ENCODE measurements at regions not wholly inside any gene's neighbourhood (a gene's known extent, or its start where the extent isn't known, plus 50 kb on each side); places are given as distances from the start of the nearest gene placed in this dataset.

DNA sequence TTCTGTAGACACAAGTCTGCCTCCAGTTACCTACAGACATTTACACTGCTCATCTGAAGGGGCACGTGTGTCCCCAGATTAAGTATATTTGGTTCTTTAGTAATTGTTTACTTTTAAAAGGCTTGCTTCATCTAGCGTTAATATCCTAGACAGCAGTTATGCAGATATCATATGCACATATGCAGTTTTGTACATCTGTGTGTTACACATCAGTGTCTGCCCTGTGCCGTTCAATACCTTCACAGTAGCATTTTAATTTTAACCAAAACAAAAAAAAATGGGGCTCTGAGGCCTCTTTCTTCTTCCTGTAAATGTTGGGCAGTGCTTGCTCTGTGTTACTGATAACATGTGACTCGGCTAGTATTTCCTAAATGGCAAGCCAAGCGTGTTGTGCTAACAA lies 331.4 kb upstream of the MGMT start:
- Histone ChIP-seq H3K9me2 (replicated peaks; ENCODE audit: low read length) (no peaks in the 10 kb centered on the region), H3K4me1 (ENCODE audit: insufficient read depth, low read length) (no peaks in the 10 kb centered on the region), H3K36me3 (ENCODE audit: low read depth, low read length) (no peaks in the 10 kb centered on the region), H3F3A (ENCODE audit: low read length, unreplicated experiment) (no peaks in the 10 kb centered on the region), H3K4me3 (ENCODE audit: low read length) (no peak overlapping the region), H3K79me2 (ENCODE audit: low read length) (no peaks in the 10 kb centered on the region), H4K20me1 (ENCODE audit: low read length) (no peaks in the 10 kb centered on the region), H3K4me2 (ENCODE audit: low read length) (no peak overlapping the region), H2AFZ (ENCODE audit: low read length) (no peak overlapping the region), H3K27me3 (ENCODE audit: low read length) (no peaks in the 10 kb centered on the region), H3K27ac (ENCODE audit: low read length) (no peak overlapping the region), H3K9ac (ENCODE audit: low read length) (no peak overlapping the region), H3K9me3 (ENCODE audit: low read length) (no peaks in the 10 kb centered on the region)
- TF ChIP-seq, protein P1, sequence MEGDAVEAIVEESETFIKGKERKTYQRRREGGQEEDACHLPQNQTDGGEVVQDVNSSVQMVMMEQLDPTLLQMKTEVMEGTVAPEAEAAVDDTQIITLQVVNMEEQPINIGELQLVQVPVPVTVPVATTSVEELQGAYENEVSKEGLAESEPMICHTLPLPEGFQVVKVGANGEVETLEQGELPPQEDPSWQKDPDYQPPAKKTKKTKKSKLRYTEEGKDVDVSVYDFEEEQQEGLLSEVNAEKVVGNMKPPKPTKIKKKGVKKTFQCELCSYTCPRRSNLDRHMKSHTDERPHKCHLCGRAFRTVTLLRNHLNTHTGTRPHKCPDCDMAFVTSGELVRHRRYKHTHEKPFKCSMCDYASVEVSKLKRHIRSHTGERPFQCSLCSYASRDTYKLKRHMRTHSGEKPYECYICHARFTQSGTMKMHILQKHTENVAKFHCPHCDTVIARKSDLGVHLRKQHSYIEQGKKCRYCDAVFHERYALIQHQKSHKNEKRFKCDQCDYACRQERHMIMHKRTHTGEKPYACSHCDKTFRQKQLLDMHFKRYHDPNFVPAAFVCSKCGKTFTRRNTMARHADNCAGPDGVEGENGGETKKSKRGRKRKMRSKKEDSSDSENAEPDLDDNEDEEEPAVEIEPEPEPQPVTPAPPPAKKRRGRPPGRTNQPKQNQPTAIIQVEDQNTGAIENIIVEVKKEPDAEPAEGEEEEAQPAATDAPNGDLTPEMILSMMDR (conservative IDR thresholded peaks at IDR 0.05; ENCODE audit: low read depth, low read length), result no peak
- no peak for TF ChIP-seq EZH2 (IDR thresholded peaks at IDR 0.05; ENCODE audit: low read length, unreplicated experiment)
- no peak for TF ChIP-seq EZH2phosphoT487 (IDR thresholded peaks at IDR 0.05; ENCODE audit: borderline replicate concordance, low read length)
- CTCF ChIA-PET, result no interaction called here
- intact Hi-C loops (cut with micrococcal nuclease), result no loop called here
- ATAC-seq, result no peak
- DNase-seq, result no peak
- POLR2A ChIA-PET (ENCODE audit: unreplicated experiment), result no interaction called here
- BruUV-seq (replicated peaks), result no TSS peak

DNA sequence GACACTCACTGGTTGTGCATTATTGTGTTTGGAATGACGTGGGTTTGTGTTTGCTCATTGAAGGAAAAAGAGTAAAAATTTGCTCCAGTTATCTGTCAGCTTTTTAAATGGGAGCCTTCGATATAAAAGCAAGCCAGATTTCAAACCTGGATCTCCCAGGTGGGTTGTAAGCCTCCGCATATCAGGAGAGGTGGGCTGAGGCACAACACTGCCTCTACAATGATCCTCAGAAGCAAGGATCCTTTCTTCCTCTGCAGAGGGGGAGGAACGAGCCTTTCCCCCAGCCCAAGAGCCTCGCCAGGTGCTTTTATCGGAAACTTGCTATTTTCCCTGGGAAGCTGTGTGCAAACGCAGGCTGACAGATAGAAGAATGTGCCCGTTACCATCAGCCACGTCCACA lies 331.0 kb upstream of the MGMT start:
- no peaks in the 10 kb centered on the region for H3K9me3 ChIP-seq (ENCODE audit: low read length)
- H2AFZ ChIP-seq (ENCODE audit: low read length), result no peak overlapping the region
- no peak overlapping the region for H3K4me2 ChIP-seq (ENCODE audit: low read length)
- H3K4me3 ChIP-seq (ENCODE audit: low read length), result no peak overlapping the region
- no peak for ATAC-seq
- DNase-seq, result no peak
- H3K27ac ChIP-seq (ENCODE audit: low read length), result no peak overlapping the region
- H3K9ac ChIP-seq (ENCODE audit: low read length), result no peak overlapping the region
- no peak for TF ChIP-seq EZH2phosphoT487 (IDR thresholded peaks at IDR 0.05; ENCODE audit: borderline replicate concordance, low read length)
- TF ChIP-seq, protein P1 (conservative IDR thresholded peaks at IDR 0.05; ENCODE audit: low read depth, low read length), result no peak
- no peaks in the 10 kb centered on the region for H3F3A ChIP-seq (ENCODE audit: low read length, unreplicated experiment)
- no peaks in the 10 kb centered on the region for H4K20me1 ChIP-seq (ENCODE audit: low read length)
- H3K79me2 ChIP-seq (ENCODE audit: low read length), result no peaks in the 10 kb centered on the region
- no peaks in the 10 kb centered on the region for H3K9me2 ChIP-seq (replicated peaks; ENCODE audit: low read length)
- H3K4me1 ChIP-seq (ENCODE audit: insufficient read depth, low read length), result no peaks in the 10 kb centered on the region
- intact Hi-C loops (cut with micrococcal nuclease), result no loop called here
- H3K36me3 ChIP-seq (ENCODE audit: low read depth, low read length), result no peaks in the 10 kb centered on the region
- no peaks in the 10 kb centered on the region for H3K27me3 ChIP-seq (ENCODE audit: low read length)
- ChIA-PET CTCF (no interaction called here), POLR2A (ENCODE audit: unreplicated experiment) (no interaction called here)
- no TSS peak for BruUV-seq (replicated peaks)

DNA sequence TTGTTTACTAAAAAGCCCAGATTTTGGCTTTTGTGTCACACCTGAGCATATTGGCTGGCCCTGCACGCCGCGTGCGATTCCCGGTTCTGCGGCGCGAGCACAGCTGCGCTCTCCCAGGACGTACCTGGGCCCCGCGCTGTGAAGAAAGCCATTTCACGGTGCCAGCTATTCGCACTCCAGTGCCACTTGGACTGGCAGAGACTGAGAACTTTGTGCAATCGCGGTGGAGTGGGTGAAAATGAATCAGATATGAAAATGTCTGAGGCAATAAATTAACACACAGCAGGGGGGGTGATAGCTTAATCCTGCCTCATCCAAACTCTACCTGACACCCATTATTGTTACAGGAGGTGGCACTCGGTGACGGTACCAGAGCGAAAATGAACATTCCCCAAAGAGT lies 330.1 kb upstream of the MGMT start:
- H3K9ac ChIP-seq (ENCODE audit: low read length), result no peak overlapping the region
- H3K27ac ChIP-seq (ENCODE audit: low read length), result no peak overlapping the region
- no peak overlapping the region for H2AFZ ChIP-seq (ENCODE audit: low read length)
- no peak for TF ChIP-seq EZH2 (IDR thresholded peaks at IDR 0.05; ENCODE audit: low read length, unreplicated experiment)
- TF ChIP-seq, protein P1 (conservative IDR thresholded peaks at IDR 0.05; ENCODE audit: low read depth, low read length), result no peak
- TF ChIP-seq EZH2phosphoT487 (IDR thresholded peaks at IDR 0.05; ENCODE audit: borderline replicate concordance, low read length), result no peak
- H3K9me3 ChIP-seq (ENCODE audit: low read length), result no peaks in the 10 kb centered on the region
- H3K9me2 ChIP-seq (replicated peaks; ENCODE audit: low read length), result no peaks in the 10 kb centered on the region
- no TSS peak for BruUV-seq (replicated peaks)
- H3K4me2 ChIP-seq (ENCODE audit: low read length), result no peak overlapping the region
- H3K4me1 ChIP-seq (ENCODE audit: insufficient read depth, low read length), result no peaks in the 10 kb centered on the region
- ChIA-PET POLR2A (ENCODE audit: unreplicated experiment) (no interaction called here), CTCF (no interaction called here)
- H3F3A ChIP-seq (ENCODE audit: low read length, unreplicated experiment), result no peaks in the 10 kb centered on the region
- no peaks in the 10 kb centered on the region for H3K79me2 ChIP-seq (ENCODE audit: low read length)
- ATAC-seq (no peak), DNase-seq (no peak)
- no peaks in the 10 kb centered on the region for H3K36me3 ChIP-seq (ENCODE audit: low read depth, low read length)
- intact Hi-C loops (cut with micrococcal nuclease), result no loop called here
- no peak overlapping the region for H3K4me3 ChIP-seq (ENCODE audit: low read length)
- no peaks in the 10 kb centered on the region for H3K27me3 ChIP-seq (ENCODE audit: low read length)
- H4K20me1 ChIP-seq (ENCODE audit: low read length), result no peaks in the 10 kb centered on the region

Measured in PC-3 (cell line).